HepG2 (cell line): ENCODE measurements at regions not wholly inside any gene's neighbourhood (a gene's known extent, or its start where the extent isn't known, plus 50 kb on each side); places are given as distances from the start of the nearest gene placed in this dataset.

Source experiments
- AKAP8 ChIP-seq: sonication (generic); formaldehyde crosslinking; IDR thresholded peaks from 2 replicates; pipeline ENCODE4 v1.5.1; 2020; ENCODE audit warnings: mild to moderate bottlenecking, missing genetic modification reagents
- ASH2L ChIP-seq: fragments of 300-600, 200-600 bp; sonication (generic); IDR thresholded peaks from 2 replicates; pipeline ENCODE4 v1.7.0; 2017; ENCODE audit warnings: low read depth, mild to moderate bottlenecking, moderate library complexity, mixed read lengths, low read length; ENCODE audit not compliant: insufficient read length
- BCL6 ChIP-seq: IDR thresholded peaks from 2 replicates; pipeline ENCODE4 v1.6.1; 2016; ENCODE audit warnings: missing genetic modification reagents, missing compliant biosample characterization
- HIC2 ChIP-seq: sonication (generic); formaldehyde crosslinking; IDR thresholded peaks from 2 replicates; pipeline ENCODE4 v1.9.0; 2022; ENCODE audit warnings: low read depth, missing genetic modification reagents
- HINFP ChIP-seq: sonication (generic); formaldehyde crosslinking; IDR thresholded peaks from 2 replicates; pipeline ENCODE4 v1.4.0; 2020; ENCODE audit warnings: low read depth, mild to moderate bottlenecking, missing genetic modification reagents
- IKZF5 ChIP-seq: IDR thresholded peaks from 2 replicates; pipeline ENCODE4 v1.6.1; 2018; ENCODE audit warnings: missing genetic modification reagents, mild to moderate bottlenecking, missing compliant biosample characterization
- KAT8 ChIP-seq: IDR thresholded peaks from 2 replicates; pipeline ENCODE4 v1.6.1; 2016; ENCODE audit warnings: missing genetic modification reagents, missing compliant biosample characterization
- MXD4 ChIP-seq: IDR thresholded peaks from 2 replicates; pipeline ENCODE4 v1.6.1; 2016; ENCODE audit warnings: mild to moderate bottlenecking, missing biosample characterization, missing genetic modification reagents
- PLSCR1 ChIP-seq: sonication (generic); formaldehyde crosslinking; IDR thresholded peaks from 2 replicates; pipeline ENCODE4 v1.5.0; 2020; ENCODE audit warnings: missing genetic modification reagents, mild to moderate bottlenecking, borderline replicate concordance
- SIX1 ChIP-seq: sonication (generic); formaldehyde crosslinking; IDR thresholded peaks from 2 replicates; pipeline ENCODE4 v1.4.0; 2020; ENCODE audit warnings: missing genetic modification reagents, borderline replicate concordance
- TBX3 ChIP-seq: fragments of 450-650 bp; IDR thresholded peaks from 2 replicates; pipeline ENCODE4 v1.6.1; 2017; ENCODE audit warnings: antibody characterized with exemption, mild to moderate bottlenecking, inconsistent platforms, borderline replicate concordance
- TRAFD1 ChIP-seq: sonication (generic); formaldehyde crosslinking; IDR thresholded peaks from 2 replicates; pipeline ENCODE4 v1.5.1; 2020; ENCODE audit warnings: missing genetic modification reagents, mild to moderate bottlenecking, borderline replicate concordance
- U2AF1 ChIP-seq: fragments of 200-400 bp; formaldehyde crosslinking; optimal IDR thresholded peaks from 2 replicates; pipeline ENCODE3; 2017; ENCODE audit warnings: mild to moderate bottlenecking, low read depth, low read length
- YEATS4 ChIP-seq: sonication (generic); formaldehyde crosslinking; IDR thresholded peaks from 2 replicates; pipeline ENCODE4 v1.4.0; 2020; ENCODE audit warnings: missing genetic modification reagents, borderline replicate concordance
- ZBTB39 ChIP-seq: sonication (generic); formaldehyde crosslinking; IDR thresholded peaks from 2 replicates; pipeline ENCODE4 v1.5.0; 2020; ENCODE audit warnings: missing genetic modification reagents
- ZC3H4 ChIP-seq: sonication (generic); formaldehyde crosslinking; IDR thresholded peaks from 2 replicates; pipeline ENCODE4 v1.4.0; 2020; ENCODE audit warnings: missing genetic modification reagents, borderline replicate concordance
- ZNF225 ChIP-seq: sonication (generic); formaldehyde crosslinking; IDR thresholded peaks from 2 replicates; pipeline ENCODE4 v1.4.0; 2020; ENCODE audit warnings: mild to moderate bottlenecking, missing genetic modification reagents
- ZNF331 ChIP-seq: sonication (generic); formaldehyde crosslinking; IDR thresholded peaks from 2 replicates; pipeline ENCODE4 v1.4.0; 2020; ENCODE audit warnings: missing genetic modification reagents
- ZNF343 ChIP-seq: sonication (generic); formaldehyde crosslinking; IDR thresholded peaks from 2 replicates; pipeline ENCODE4 v1.4.0; 2020; ENCODE audit warnings: mild to moderate bottlenecking, missing genetic modification reagents
- ZNF563 ChIP-seq: sonication (generic); formaldehyde crosslinking; IDR thresholded peaks from 2 replicates; pipeline ENCODE4 v1.8.0; 2022; ENCODE audit warnings: mild to moderate bottlenecking, moderate library complexity, missing genetic modification reagents
- ZNF780A ChIP-seq: sonication (generic); formaldehyde crosslinking; IDR thresholded peaks from 2 replicates; pipeline ENCODE4 v1.8.0; 2022; ENCODE audit warnings: mild to moderate bottlenecking, missing genetic modification reagents, moderate library complexity
- ZNF790 ChIP-seq: sonication (generic); formaldehyde crosslinking; IDR thresholded peaks from 2 replicates; pipeline ENCODE4 v1.8.0; 2022; ENCODE audit warnings: missing genetic modification reagents, mild to moderate bottlenecking, borderline replicate concordance

- TF ChIP-seq HIC2 (no peak), ZNF563 (CRISPR knock-in tag) (no peak), U2AF1 (no peak), ZBTB39 (CRISPR knock-in tag) (no peak), HINFP (CRISPR knock-in tag) (no peak), TBX3 (no peak), ASH2L (no peak), KAT8 (CRISPR knock-in tag) (no peak), MXD4 (no peak), ZNF331 (CRISPR knock-in tag) (no peak), BCL6 (CRISPR knock-in tag) (peak; percentile 24; the same call in 1 of the 2 replicates), PLSCR1 (CRISPR knock-in tag) (no peak), SIX1 (CRISPR knock-in tag) (peak; percentile 89; the same call in 1 of the 2 replicates), ZNF343 (CRISPR knock-in tag) (no peak), TRAFD1 (CRISPR knock-in tag) (no peak), ZC3H4 (CRISPR knock-in tag) (no peak), ZNF790 (CRISPR knock-in tag) (no peak), ZNF780A (CRISPR knock-in tag) (no peak), AKAP8 (CRISPR knock-in tag) (no peak), ZNF225 (CRISPR knock-in tag) (no peak), IKZF5 (CRISPR knock-in tag) (no peak), YEATS4 (CRISPR knock-in tag) (no peak)
Observed at GRCh38 chr3:110946810-110947209, 124.8 kb upstream of the NECTIN3 start (continued).
